Neural cell (in vitro differentiated cells): ENCODE measurements at regions not wholly inside any gene's neighbourhood (a gene's known extent, or its start where the extent isn't known, plus 50 kb on each side); places are given as distances from the start of the nearest gene placed in this dataset.

Experiments
- CTCF ChIP-seq: fragments of 450-650 bp; IDR thresholded peaks from 2 replicates; pipeline ENCODE4 v1.5.1; 2014; ENCODE audit warnings: antibody characterized with exemption, mild to moderate bottlenecking, moderate library complexity; ENCODE audit not compliant: poor library complexity, severe bottlenecking
- EP300 ChIP-seq: fragments of 450-650 bp; conservative IDR thresholded peaks from 2 replicates; pipeline ENCODE4 v1.6.1; 2014; ENCODE audit warnings: antibody characterized with exemption, mild to moderate bottlenecking, moderate library complexity; ENCODE audit not compliant: poor library complexity, severe bottlenecking
- EZH2 ChIP-seq: fragments of 200-600, 300-800 bp; shearing (Covaris generic), sonication (generic); IDR thresholded peaks from 2 replicates; pipeline ENCODE4 v1.6.1; 2014; ENCODE audit warnings: antibody characterized with exemption, low read length, borderline replicate concordance, mild to moderate bottlenecking; ENCODE audit not compliant: insufficient read depth, poor library complexity, severe bottlenecking
- MXI1 ChIP-seq: fragments of 450-650 bp; conservative IDR thresholded peaks from 2 replicates; pipeline ENCODE4 v1.6.1; 2014; ENCODE audit warnings: antibody characterized with exemption, mild to moderate bottlenecking; ENCODE audit not compliant: poor library complexity, severe bottlenecking
- POLR2AphosphoS5 ChIP-seq: IDR thresholded peaks from 2 replicates; pipeline ENCODE4 v1.6.1; 2012
- RAD21 ChIP-seq: fragments of 450-650 bp; conservative IDR thresholded peaks from 2 replicates; pipeline ENCODE4 v1.6.1; 2014; ENCODE audit warnings: antibody characterized with exemption, mild to moderate bottlenecking, moderate library complexity
- REST ChIP-seq: IDR thresholded peaks from 2 replicates; pipeline ENCODE4 v1.6.1; 2012; ENCODE audit warnings: borderline replicate concordance
- SMC3 ChIP-seq: fragments of 450-650 bp; conservative IDR thresholded peaks from 2 replicates; pipeline ENCODE4 v1.6.1; 2014; ENCODE audit warnings: antibody characterized with exemption, mild to moderate bottlenecking, moderate library complexity; ENCODE audit not compliant: poor library complexity
- TAF1 ChIP-seq: IDR thresholded peaks from 2 replicates; pipeline ENCODE4 v1.6.1; 2012; ENCODE audit warnings: low read depth

GRCh38 chr7:135857519-135858274, 109.1 kb upstream of the FAM180A start:
- TF ChIP-seq POLR2AphosphoS5 (no peak), TAF1 (no peak), CTCF (no peak), SMC3 (no peak), EZH2 (no peak), REST (no peak), EP300 (no peak), RAD21 (no peak), MXI1 (no peak)
